ENCODE measurements at regions not wholly inside any gene's neighbourhood (a gene's known extent, or its start where the extent isn't known, plus 50 kb on each side); places are given as distances from the start of the nearest gene placed in this dataset.
A peak's percentile ranks its signal among the peaks of the same experiment; 100 is the strongest.

DNA sequence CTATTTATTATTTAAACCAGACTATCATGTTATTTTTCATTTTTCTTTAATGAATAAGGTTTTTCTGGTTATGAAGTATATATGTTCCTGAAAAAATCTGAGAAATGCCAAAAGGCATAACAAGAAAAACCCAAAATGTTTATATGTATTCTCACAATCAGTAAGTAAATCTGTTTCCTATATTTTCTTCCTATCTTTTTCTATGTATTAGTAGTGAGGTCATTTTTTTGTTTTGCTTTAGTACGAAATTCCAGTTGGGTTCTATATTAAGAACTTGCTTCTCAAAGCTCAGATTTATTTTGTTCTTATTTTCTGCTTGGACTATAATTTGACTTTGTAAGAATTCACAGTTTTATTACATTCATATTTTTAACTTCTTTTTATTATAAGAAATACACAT is 287.5 kb upstream of the NFE2L3 start:
- no peak for ATAC-seq
- H3K27me3 ChIP-seq = peaks cover 33 to 98% (median 75%) of the 10 kb centered on the region in 4 donors
- H3K9me3 ChIP-seq = no peaks in the 10 kb centered on the region
- TF ChIP-seq, protein P1, sequence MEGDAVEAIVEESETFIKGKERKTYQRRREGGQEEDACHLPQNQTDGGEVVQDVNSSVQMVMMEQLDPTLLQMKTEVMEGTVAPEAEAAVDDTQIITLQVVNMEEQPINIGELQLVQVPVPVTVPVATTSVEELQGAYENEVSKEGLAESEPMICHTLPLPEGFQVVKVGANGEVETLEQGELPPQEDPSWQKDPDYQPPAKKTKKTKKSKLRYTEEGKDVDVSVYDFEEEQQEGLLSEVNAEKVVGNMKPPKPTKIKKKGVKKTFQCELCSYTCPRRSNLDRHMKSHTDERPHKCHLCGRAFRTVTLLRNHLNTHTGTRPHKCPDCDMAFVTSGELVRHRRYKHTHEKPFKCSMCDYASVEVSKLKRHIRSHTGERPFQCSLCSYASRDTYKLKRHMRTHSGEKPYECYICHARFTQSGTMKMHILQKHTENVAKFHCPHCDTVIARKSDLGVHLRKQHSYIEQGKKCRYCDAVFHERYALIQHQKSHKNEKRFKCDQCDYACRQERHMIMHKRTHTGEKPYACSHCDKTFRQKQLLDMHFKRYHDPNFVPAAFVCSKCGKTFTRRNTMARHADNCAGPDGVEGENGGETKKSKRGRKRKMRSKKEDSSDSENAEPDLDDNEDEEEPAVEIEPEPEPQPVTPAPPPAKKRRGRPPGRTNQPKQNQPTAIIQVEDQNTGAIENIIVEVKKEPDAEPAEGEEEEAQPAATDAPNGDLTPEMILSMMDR (IDR thresholded peaks at IDR 0.05) = no peak
- H3K36me3 ChIP-seq = no peaks in the 10 kb centered on the region
- FAIRE-seq = no peak
- WGBS, 2 donors = 47 to 59% methylated on average over 1 of the region's 1 CpG
- H3K4me3 ChIP-seq = no peak overlapping the region
- H3K27ac ChIP-seq = no peak overlapping the region
- intact Hi-C loops (cut with DNase I) = no loop called here
- no peak for DNase-seq
- no peaks in the 10 kb centered on the region for H3K4me1 ChIP-seq

DNA sequence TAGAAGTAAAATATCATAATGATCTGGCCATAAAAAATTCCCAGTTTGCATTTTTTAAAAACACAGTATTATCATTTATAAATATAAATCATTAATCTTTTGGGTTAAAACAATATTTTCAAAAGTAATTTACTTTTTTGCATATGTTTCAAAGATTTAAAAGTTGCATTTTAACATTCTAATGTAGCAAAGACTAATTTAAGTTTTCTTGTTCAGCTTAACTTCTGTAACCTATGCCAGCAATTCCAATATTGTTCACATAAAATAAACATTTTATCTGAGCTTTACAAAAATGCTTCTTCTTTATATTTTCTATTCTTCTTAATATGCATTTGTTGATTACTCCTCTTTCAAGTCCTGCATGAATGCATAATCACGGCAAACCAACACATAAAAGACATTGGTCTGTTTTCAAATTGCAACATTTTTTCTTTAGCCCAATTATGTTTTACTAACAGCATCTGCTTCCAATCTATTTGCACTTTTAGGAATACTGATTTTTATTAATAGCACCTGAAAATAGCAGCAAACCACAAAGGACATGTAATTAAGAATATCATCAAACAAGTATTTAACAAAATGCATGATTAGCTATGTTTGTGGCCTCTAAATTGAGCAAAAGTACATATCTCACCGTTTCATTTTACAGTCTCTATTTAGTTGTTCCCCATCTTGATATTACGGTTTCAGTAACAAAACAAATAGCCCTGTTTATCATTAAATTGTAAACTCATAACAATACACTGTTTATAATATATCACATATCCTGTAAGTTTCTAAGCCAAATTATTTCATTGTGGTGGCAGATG is 286.9 kb upstream of the NFE2L3 start:
- intact Hi-C loops (cut with DNase I) = no loop called here
- peaks cover 30 to 92% (median 70%) of the 10 kb centered on the region in 4 donors for H3K27me3 ChIP-seq
- no peaks in the 10 kb centered on the region for H3K36me3 ChIP-seq
- H3K4me1 ChIP-seq = no peaks in the 10 kb centered on the region
- TF ChIP-seq, protein P1 (IDR thresholded peaks at IDR 0.05) = no peak
- no peaks in the 10 kb centered on the region for H3K9me3 ChIP-seq
- FAIRE-seq (peak; percentile 77), ATAC-seq (no peak), DNase-seq (no peak)
- H3K27ac ChIP-seq = no peak overlapping the region
- WGBS, 2 donors = 27 to 38% methylated on average over 3 of the region's 3 CpGs
- no peak overlapping the region for H3K4me3 ChIP-seq

DNA sequence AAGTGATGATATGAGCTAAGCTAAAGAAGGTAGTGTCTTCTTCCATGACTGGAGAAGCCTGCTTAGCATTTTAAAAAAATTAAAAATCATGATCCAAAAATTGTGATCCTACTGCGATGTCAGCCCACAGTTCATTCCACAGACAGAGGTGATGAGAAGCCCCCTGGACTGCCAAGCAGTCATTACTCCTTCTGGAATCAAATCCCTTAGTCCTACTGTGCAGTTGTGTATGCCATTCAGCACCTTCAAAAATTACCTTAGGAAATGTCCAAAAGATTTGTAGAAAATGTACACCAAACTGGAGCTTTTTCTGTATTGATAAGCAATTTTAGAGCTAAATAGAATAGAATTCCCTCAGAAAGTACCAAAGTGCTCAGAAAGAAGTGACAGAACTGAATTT is 283.5 kb upstream of the NFE2L3 start:
- Histone ChIP-seq H3K27ac (no peak overlapping the region), H3K9me3 (no peaks in the 10 kb centered on the region), H3K4me1 (no peaks in the 10 kb centered on the region), H3K4me3 (no peak overlapping the region), H3K36me3 (no peaks in the 10 kb centered on the region), H3K27me3 (peaks cover 27 to 59% (median 40%) of the 10 kb centered on the region in 4 donors)
- intact Hi-C loops (cut with DNase I) = no loop called here
- FAIRE-seq (no peak), ATAC-seq (no peak), DNase-seq (no peak)
- TF ChIP-seq, protein P1 (IDR thresholded peaks at IDR 0.05) = no peak
- 96 to 100% methylated on average over 1 of the region's 1 CpG for WGBS, 2 donors

DNA sequence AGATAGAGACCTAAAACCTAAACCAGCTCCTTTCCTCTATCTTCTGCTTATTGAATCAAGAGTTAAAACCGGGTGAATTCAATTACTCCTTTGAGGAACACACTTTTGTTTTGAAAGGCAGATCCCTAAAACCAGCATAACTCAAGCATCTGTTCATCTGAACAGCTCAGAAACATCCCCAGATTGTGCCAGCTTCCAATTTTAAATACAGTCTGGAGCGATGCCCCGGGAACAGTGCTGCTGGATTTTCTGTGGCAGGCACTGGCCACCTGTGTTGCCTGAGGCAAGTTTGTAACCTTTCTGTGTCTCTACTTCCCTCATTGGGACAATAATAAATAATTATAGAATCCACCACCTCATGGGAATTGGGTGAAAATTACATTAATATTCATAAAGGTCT is 281.4 kb upstream of the NFE2L3 start:
- intact Hi-C loops (cut with DNase I) = no loop called here
- Histone ChIP-seq H3K4me3 (no peak overlapping the region), H3K9me3 (no peaks in the 10 kb centered on the region), H3K27ac (no peak overlapping the region), H3K27me3 (peaks cover 6 to 38% (median 21%) of the 10 kb centered on the region in 4 donors), H3K36me3 (no peaks in the 10 kb centered on the region), H3K4me1 (no peaks in the 10 kb centered on the region)
- no peak for ATAC-seq
- DNase-seq = no peak
- TF ChIP-seq, protein P1 (IDR thresholded peaks at IDR 0.05) = no peak
- WGBS, 2 donors = 89% methylated on average over 3 of the region's 3 CpGs
- no peak for FAIRE-seq

DNA sequence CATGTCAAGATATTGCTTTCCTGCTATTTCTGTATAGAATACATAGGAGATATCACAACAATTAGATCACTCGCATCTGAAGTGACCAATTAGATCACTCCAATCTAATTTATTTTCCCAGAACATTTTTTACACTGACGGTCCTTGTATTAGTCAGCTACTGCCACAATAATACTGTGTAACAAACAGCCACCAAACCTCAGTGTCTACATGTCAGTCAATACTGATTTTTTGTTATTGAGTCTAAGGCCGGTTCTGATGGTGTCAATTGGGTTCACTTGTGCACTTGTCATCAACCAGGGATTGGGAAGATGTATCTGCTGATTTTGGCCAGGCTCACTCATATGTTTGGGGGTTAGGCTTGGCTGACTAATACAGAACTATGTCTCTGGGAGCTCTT is 275.9 kb upstream of the NFE2L3 start:
- TF ChIP-seq, protein P1 (IDR thresholded peaks at IDR 0.05) = no peak
- H3K4me1 ChIP-seq = no peaks in the 10 kb centered on the region
- FAIRE-seq (no peak), DNase-seq (no peak), ATAC-seq (no peak)
- no peak overlapping the region for H3K4me3 ChIP-seq
- no peak overlapping the region for H3K27ac ChIP-seq
- 92 to 94% methylated on average over 3 of the region's 3 CpGs for WGBS, 2 donors
- no peaks in the 10 kb centered on the region for H3K36me3 ChIP-seq
- no peaks in the 10 kb centered on the region for H3K27me3 ChIP-seq
- no peaks in the 10 kb centered on the region for H3K9me3 ChIP-seq
- intact Hi-C loops (cut with DNase I) = no loop called here
